HAP-1 (cell line): ENCODE measurements at regions not wholly inside any gene's neighbourhood (a gene's known extent, or its start where the extent isn't known, plus 50 kb on each side); places are given as distances from the start of the nearest gene placed in this dataset.

ENCODE experiments used
- DNase-seq, 2 experiments: peaks; one replicate each; pipeline ENCODE4 v3.0.0-alpha.2; 2016 to 2020; ENCODE audit warnings: low spot score in 2 of 2
- H3K27me3 ChIP-seq: fragments of 250-450 bp; sonication (Bioruptor Pico); 2 replicates; pipeline ENCODE4 v1.5.1; 2020; ENCODE audit warnings: low read depth, mild to moderate bottlenecking, moderate library complexity
- H3K36me3 ChIP-seq: fragments of 250-450 bp; sonication (Bioruptor Pico); replicated peaks from 2 replicates; pipeline ENCODE4 v1.5.1; 2020; ENCODE audit warnings: mild to moderate bottlenecking
- H3K4me1 ChIP-seq: fragments of 250-450 bp; sonication (Bioruptor Pico); 2 replicates; pipeline ENCODE4 v1.5.1; 2020; ENCODE audit warnings: mild to moderate bottlenecking
- H3K4me3 ChIP-seq: fragments of 250-450 bp; sonication (Bioruptor Pico); 2 replicates; pipeline ENCODE4 v1.5.1; 2020; ENCODE audit warnings: mild to moderate bottlenecking, moderate library complexity
- H3K9me3 ChIP-seq: fragments of 250-450 bp; sonication (Bioruptor Pico); 2 replicates; pipeline ENCODE4 v1.5.1; 2020; ENCODE audit warnings: mild to moderate bottlenecking, moderate library complexity
- in situ Hi-C: fragments of 300-500 bp; cut with MboI; formaldehyde crosslinking; loops from 3 replicates; pipeline ENCODE4 v1.14.3; 2020; ENCODE audit warnings: low sequenced_read_pairs, inconsistent platforms, mixed read lengths

- no peak for DNase-seq
- Histone ChIP-seq H3K9me3 (no peaks in the 10 kb centered on the region), H3K4me3 (no peak overlapping the region), H3K27me3 (no peaks in the 10 kb centered on the region), H3K36me3 (peaks cover 6% of the 10 kb centered on the region), H3K4me1 (no peaks in the 10 kb centered on the region)
- in situ Hi-C loops, result no loop called here
Measured at GRCh38 chr22:16651217-16651616, 58.6 kb upstream of the CCT8L2 start.
